GF-D8 (cell line): ENCODE measurements at regions not wholly inside any gene's neighbourhood (a gene's known extent, or its start where the extent isn't known, plus 50 kb on each side); places are given as distances from the start of the nearest gene placed in this dataset.
"Not testable (repeated sequence)": the region's sequence is repeated elsewhere in the genome, so short reads cannot be mapped to it uniquely, and the experiment has no call there.

Experiments used
- DNase-seq: peaks from one replicate; lab custom pipeline; 2025; lab: John Stamatoyannopoulos, UW

DNA sequence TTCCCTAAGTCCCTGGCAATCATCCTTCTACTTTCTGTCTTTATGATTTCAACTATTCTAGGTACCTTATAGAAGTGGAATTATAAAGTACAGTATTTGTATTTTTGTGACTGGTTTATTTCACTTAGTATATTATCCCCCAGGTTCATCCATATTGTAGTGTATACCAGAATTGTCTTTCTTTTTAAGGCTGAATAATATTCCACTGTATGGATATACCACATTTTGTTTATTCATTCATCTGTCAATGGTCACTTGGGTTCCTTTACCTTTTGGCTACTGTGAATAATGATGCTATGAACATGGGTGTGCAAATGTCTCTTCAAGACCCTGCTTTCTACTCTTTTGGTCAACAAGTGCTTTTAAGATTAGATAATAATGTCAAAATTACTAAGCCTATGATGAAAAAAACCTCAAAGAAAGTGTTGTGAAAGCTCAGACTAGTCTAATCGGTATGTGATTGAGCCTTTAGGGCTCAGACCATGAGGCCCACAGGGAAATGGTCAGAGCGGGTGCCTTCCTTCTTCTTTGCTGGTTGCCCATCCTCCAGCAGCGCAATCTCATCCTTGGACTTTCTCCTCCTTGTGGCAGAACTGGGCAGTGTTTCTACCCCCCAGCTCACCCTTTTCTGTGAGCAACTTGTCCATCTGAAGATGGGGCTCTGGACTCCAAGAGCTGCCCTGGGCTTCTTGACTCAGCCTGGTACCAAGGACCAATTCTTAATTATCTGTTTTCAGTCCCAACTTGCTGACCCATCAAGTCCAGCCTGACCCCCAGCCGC, 105.4 kb downstream of the TTC8 start:
- no peak for DNase-seq

GRCh38 chr14:88931321-88932110, 107.1 kb downstream of the TTC8 start:
- DNase-seq: no peak

DNA sequence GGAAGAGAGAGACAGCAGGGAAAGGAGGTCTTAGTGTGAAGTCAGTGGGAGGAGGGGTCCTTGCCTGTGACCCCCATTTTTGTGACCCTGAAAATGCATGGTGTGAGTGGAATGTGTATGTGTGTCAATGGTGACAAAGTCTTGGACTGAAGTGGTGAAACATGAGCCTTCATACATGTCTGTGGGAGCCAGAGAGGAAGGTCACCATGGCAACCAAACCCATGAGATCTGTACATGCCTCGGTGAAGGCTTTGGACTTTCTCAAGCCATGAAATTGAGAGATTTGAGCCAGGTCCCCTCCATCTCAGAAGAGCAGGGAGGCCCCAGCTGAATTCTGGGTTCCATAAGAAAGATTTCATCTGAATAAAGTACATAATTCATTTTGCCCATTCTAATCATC, 108.7 kb downstream of the TTC8 start:
- no peak for DNase-seq

GRCh38 chr14:88934351-88934806, 109.9 kb downstream of the TTC8 start:
- DNase-seq: no peak

DNA sequence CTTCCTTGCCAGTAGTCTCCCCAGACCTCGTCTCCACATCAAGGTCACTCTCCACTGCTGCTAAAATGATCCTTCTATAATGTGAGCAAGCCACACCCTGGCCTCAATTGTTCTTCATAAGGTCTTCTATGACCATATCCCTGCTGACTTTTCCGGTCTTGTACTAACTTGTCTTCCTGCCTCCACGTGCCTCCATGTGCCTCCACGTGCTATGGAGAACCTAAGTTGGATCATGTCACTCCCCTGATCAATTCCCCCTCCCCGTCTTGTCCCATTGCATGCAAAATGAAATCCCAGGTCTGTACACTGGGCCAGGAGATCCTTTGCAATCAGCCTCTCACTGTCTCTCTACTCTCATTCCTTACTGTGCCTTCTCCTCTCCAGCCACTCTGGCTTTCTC, 110.6 kb downstream of the TTC8 start:
- DNase-seq: no peak

GRCh38 chr14:88937706-88938105, 113.3 kb downstream of the TTC8 start:
- DNase-seq: no peak

DNA sequence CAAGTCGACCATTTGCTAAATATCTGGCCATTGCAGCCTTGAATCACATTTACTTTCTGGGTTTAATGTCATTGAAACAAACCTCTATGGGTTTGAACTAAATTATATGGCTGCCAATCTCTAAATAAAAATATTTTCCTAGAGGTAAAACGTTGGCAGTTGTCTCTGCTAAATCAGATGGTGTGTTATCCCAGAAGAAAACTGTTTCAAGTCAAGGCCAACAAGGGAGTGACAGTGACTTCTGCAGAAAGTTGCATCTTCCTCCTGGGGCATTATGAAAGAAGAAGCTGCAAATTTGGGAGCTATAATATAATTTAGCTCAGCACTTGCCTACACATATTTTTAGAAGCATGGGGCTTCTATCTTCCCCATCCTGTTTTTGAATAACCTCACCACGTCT, 116.2 kb downstream of the TTC8 start:
- DNase-seq: no peak

- DNase-seq: no peak
Observed at GRCh38 chr14:88941414-88941813, 117.0 kb downstream of the TTC8 start.

DNA sequence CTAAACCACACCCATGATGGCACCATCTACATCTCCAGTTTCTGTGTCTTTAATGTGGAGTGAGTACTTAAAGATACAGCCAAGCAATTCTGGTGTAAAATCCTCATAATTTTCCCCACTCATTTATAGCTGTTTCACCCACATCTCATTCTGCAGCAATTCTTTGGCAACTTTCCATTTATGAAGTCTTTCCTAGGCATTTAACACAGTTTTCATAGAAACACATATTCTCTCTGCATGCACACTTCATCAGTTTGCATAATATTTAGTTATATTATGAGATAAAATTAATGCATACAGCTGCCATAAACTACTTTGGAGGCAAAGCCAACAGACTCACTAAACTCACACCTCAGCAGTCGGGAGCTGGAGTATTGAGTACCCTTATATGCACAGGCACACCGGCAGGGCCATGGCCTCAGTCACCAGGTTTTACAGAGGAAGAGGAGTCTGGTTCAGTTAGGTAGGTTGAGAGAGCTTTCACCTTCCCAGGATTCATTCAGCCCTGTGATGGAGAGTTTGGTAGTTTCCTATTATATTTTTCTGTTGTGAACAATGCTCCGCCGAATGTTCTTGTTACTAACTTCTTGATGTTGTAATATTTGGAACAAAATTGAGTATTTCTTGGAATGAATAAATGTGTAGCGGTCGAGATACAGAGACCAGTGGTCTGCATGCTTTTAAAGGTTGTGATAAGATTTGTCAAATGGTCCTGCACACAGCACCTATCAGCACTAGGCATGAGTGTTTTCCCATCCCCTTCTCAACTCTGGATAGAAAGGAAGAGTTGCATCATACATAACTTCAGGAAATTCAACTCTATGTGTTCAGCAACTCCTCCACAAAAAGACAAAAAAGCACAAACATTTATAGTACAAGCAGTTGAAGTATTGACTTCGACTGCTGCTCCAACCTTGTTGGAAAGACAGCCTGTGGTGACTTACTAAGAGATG, 123.5 kb downstream of the TTC8 start:
- no peak for DNase-seq

- DNase-seq: no peak
Observed at GRCh38 chr14:88950069-88950468, 125.6 kb downstream of the TTC8 start.

GRCh38 chr14:88951370-88951769, 126.9 kb downstream of the TTC8 start:
- no peak for DNase-seq

GRCh38 chr14:88952901-88953300, 128.4 kb downstream of the TTC8 start:
- no peak for DNase-seq

GRCh38 chr14:88955455-88955854, 131.0 kb downstream of the TTC8 start:
- DNase-seq: no peak

- DNase-seq: no peak
Observed at GRCh38 chr14:88960496-88960895, 136.0 kb downstream of the TTC8 start.

GRCh38 chr14:88961214-88961613, 136.8 kb downstream of the TTC8 start:
- DNase-seq: no peak

DNA sequence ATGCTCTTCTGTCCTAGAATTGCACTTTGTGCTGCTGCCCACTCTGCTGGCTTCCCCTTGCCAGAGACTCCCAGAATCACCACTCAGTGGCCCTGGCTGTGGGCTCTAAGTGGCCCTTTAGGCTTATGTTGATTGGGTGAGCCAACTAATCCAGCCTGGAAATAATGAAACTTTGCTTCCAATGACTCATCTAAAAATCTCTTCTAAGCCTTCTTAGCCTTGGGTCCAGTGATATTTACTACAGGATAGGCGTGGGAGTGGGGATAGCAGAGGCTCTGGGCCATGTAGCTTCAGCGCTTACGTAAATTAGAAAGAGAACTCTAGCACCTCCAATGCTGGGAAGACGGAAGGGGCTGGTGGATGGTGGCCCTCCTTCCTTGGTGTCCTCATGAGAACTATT, 137.9 kb downstream of the TTC8 start:
- DNase-seq: no peak

- DNase-seq: no peak
Observed at GRCh38 chr14:88967299-88967698, 142.8 kb downstream of the TTC8 start.

DNA sequence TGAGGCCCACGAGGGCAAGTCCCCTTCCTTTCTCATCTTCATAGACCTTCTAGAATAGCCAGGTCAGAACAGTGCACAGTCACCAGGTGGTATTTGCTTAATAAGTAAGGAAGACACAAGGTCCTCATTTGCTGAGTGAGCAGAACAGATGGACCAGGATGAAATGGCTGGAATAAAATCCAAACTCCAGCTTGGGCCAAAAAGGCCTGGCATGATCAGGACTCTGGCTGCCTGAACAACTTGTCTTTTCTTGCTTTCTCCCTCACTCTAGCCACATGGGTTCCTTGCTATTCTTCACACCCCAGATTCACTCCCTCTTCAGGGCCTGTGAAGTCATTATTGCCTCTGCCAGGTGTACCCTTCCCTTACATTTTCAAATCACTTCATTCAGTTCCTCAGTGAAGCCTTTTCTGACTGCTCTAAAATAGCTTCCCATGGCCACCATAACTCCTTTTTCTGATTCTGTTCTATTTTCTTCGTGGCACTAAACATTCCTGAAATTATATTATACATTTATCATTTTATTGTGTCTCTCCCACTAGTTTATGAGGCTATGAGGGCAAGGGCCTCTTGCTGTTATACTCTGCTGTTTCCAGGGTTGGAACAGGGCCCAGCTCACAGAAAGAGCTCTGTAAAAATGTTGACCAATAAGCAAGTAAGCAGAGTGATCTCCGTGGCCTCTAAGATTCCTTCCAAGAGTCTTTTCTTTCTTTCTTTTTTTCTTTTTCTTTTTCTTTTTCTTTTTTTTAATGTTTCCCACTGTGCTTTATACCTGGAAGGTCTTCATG, 150.8 kb downstream of the TTC8 start:
- no peak for DNase-seq

GRCh38 chr14:88975926-88976325, 151.5 kb downstream of the TTC8 start:
- no peak for DNase-seq

- DNase-seq: not testable (repeated sequence)
Observed at GRCh38 chr14:88980907-88981306, 156.5 kb downstream of the TTC8 start.

- DNase-seq: no peak
Observed at GRCh38 chr14:88981948-88982347, 157.5 kb downstream of the TTC8 start.
